ENCODE measurements at regions not wholly inside any gene's neighbourhood (a gene's known extent, or its start where the extent isn't known, plus 50 kb on each side); places are given as distances from the start of the nearest gene placed in this dataset.
"Not testable (repeated sequence)": the region's sequence is repeated elsewhere in the genome, so short reads cannot be mapped to it uniquely, and the experiment has no call there.

- DNase-seq (ENCODE audit: low spot score), result no peak
Measured at GRCh38 chr14:71536927-71537772, 395.1 kb upstream of the RGS6 start.

- DNase-seq (ENCODE audit: low spot score), result no peak
Measured at GRCh38 chr14:71538288-71538687, 393.9 kb upstream of the RGS6 start.

- DNase-seq (ENCODE audit: low spot score), result peak; percentile 11
Measured at GRCh38 chr14:71538938-71539649, 393.1 kb upstream of the RGS6 start.

- no peak for DNase-seq (ENCODE audit: low spot score)
Measured at GRCh38 chr14:71539650-71540285, 392.5 kb upstream of the RGS6 start.

GRCh38 chr14:71541271-71541670 is 391.0 kb upstream of the RGS6 start:
- DNase-seq (ENCODE audit: low spot score), result no peak

GRCh38 chr14:71541973-71542690 is 390.1 kb upstream of the RGS6 start:
- no peak for DNase-seq (ENCODE audit: low spot score)

GRCh38 chr14:71549421-71550050 is 382.7 kb upstream of the RGS6 start:
- DNase-seq (ENCODE audit: low spot score), result no peak

- DNase-seq (ENCODE audit: low spot score), result no peak
Measured at GRCh38 chr14:71550367-71550766, 381.9 kb upstream of the RGS6 start.

- peak; percentile 75 for DNase-seq (ENCODE audit: low spot score)
Measured at GRCh38 chr14:71551291-71551950, 380.8 kb upstream of the RGS6 start.

GRCh38 chr14:71552809-71553208 is 379.4 kb upstream of the RGS6 start:
- no peak for DNase-seq (ENCODE audit: low spot score)

GRCh38 chr14:71553779-71554178 is 378.4 kb upstream of the RGS6 start:
- no peak for DNase-seq (ENCODE audit: low spot score)

GRCh38 chr14:71554323-71554722 is 377.9 kb upstream of the RGS6 start:
- DNase-seq (ENCODE audit: low spot score), result no peak

- DNase-seq (ENCODE audit: low spot score), result no peak
Measured at GRCh38 chr14:71554959-71555612, 377.1 kb upstream of the RGS6 start.

- no peak for DNase-seq (ENCODE audit: low spot score)
Measured at GRCh38 chr14:71555654-71556559, 376.3 kb upstream of the RGS6 start.

- no peak for DNase-seq (ENCODE audit: low spot score)
Measured at GRCh38 chr14:71556730-71557129, 375.5 kb upstream of the RGS6 start.

- DNase-seq (ENCODE audit: low spot score), result no peak
Measured at GRCh38 chr14:71557351-71557750, 374.9 kb upstream of the RGS6 start.

- not testable (repeated sequence) for DNase-seq (ENCODE audit: low spot score)
Measured at GRCh38 chr14:71558943-71559342, 373.3 kb upstream of the RGS6 start.

- no peak for DNase-seq (ENCODE audit: low spot score)
Measured at GRCh38 chr14:71560751-71561150, 371.5 kb upstream of the RGS6 start.

- DNase-seq (ENCODE audit: low spot score), result no peak
Measured at GRCh38 chr14:71563492-71564153, 368.6 kb upstream of the RGS6 start.

All from GM03348 (cell line).